ENCODE measurements at regions not wholly inside any gene's neighbourhood (a gene's known extent, or its start where the extent isn't known, plus 50 kb on each side); places are given as distances from the start of the nearest gene placed in this dataset.

DNA sequence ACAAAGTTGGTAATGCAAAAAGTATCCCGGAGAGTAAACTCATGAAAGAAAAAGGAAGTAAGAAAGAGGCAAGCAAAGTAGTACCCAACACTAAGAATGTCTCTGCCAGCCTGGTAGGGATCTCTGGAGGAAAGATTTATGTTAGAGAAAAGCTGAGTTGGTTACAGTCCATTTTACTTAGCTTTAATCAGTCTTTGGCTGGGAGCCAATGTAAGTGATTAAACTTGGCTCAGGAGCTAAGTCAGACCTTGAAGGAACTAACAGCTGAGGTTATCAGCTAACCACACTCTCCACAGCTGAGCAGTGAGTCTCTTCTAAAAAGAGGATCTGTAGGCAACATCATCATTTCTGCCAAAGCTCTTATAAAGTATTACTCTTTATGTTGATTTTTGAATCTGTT lies 148.0 kb downstream of the ANKRD7 start:
- TF ChIP-seq, protein P1, sequence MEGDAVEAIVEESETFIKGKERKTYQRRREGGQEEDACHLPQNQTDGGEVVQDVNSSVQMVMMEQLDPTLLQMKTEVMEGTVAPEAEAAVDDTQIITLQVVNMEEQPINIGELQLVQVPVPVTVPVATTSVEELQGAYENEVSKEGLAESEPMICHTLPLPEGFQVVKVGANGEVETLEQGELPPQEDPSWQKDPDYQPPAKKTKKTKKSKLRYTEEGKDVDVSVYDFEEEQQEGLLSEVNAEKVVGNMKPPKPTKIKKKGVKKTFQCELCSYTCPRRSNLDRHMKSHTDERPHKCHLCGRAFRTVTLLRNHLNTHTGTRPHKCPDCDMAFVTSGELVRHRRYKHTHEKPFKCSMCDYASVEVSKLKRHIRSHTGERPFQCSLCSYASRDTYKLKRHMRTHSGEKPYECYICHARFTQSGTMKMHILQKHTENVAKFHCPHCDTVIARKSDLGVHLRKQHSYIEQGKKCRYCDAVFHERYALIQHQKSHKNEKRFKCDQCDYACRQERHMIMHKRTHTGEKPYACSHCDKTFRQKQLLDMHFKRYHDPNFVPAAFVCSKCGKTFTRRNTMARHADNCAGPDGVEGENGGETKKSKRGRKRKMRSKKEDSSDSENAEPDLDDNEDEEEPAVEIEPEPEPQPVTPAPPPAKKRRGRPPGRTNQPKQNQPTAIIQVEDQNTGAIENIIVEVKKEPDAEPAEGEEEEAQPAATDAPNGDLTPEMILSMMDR (IDR thresholded peaks at IDR 0.05; ENCODE audit: partially characterized antibody, unreplicated experiment): no peak
- H3K27me3 Mint-ChIP-seq (ENCODE audit: unreplicated experiment): no peaks in the 10 kb centered on the region
- no peaks in the 10 kb centered on the region for H3K4me1 Mint-ChIP-seq (ENCODE audit: low read depth, unreplicated experiment)
- no peak for DNase-seq
- no peak overlapping the region for H3K4me3 Mint-ChIP-seq (ENCODE audit: unreplicated experiment)
- H3K9me3 Mint-ChIP-seq (ENCODE audit: unreplicated experiment): no peaks in the 10 kb centered on the region
- no peaks in the 10 kb centered on the region for H3K36me3 Mint-ChIP-seq (ENCODE audit: unreplicated experiment)
- H3K27ac Mint-ChIP-seq (ENCODE audit: unreplicated experiment): no peak overlapping the region

DNA sequence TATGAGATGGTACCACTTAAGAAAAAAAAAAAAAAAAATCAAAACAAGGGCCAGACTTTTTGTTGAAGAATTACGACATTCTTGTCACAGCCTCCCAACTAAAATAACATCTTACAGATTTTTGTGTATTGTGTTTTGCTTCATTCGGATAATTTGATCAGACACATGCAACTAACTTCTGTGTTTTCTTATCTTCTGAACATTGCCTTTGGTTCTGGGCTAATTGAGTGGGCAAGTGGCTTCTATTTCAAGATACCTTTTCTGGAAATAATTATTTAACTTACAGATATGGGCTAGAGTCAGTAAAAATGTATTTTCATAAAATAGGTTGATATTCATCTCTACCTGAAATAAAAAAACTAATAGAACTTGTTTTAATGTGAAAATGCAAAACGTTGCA lies 165.1 kb downstream of the ANKRD7 start:
- Mint-ChIP-seq H3K27me3 (ENCODE audit: unreplicated experiment) (no peaks in the 10 kb centered on the region), H3K27ac (ENCODE audit: unreplicated experiment) (no peak overlapping the region), H3K9me3 (ENCODE audit: unreplicated experiment) (peaks cover 1% of the 10 kb centered on the region), H3K36me3 (ENCODE audit: unreplicated experiment) (no peaks in the 10 kb centered on the region), H3K4me3 (ENCODE audit: unreplicated experiment) (no peak overlapping the region), H3K4me1 (ENCODE audit: low read depth, unreplicated experiment) (peaks cover 8% of the 10 kb centered on the region)
- TF ChIP-seq, protein P1 (IDR thresholded peaks at IDR 0.05; ENCODE audit: partially characterized antibody, unreplicated experiment): no peak
- no peak for DNase-seq

DNA sequence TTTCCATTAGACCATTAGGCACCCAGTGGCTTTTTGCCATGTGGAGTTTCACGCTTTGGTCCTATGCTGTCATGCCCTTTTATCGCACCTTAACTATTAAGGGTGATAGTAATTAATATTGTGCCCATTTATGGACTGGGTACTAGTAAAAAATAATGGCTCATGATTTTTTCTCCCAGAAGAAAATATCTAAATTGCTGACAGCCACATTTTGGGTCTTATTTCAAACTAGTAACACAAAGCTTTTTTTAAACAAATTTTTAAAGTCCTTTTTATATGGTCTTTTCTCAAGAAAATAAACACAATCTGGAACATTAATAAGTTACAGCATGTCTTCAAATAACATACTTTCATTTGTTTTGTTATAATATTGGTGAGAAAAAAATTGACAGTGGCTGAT lies 179.7 kb downstream of the ANKRD7 start:
- DNase-seq: no peak
- TF ChIP-seq, protein P1 (IDR thresholded peaks at IDR 0.05; ENCODE audit: partially characterized antibody, unreplicated experiment): no peak
- peaks cover 4% of the 10 kb centered on the region for H3K4me1 Mint-ChIP-seq (ENCODE audit: low read depth, unreplicated experiment)
- no peak overlapping the region for H3K27ac Mint-ChIP-seq (ENCODE audit: unreplicated experiment)
- H3K27me3 Mint-ChIP-seq (ENCODE audit: unreplicated experiment): no peaks in the 10 kb centered on the region
- no peak overlapping the region for H3K4me3 Mint-ChIP-seq (ENCODE audit: unreplicated experiment)
- H3K9me3 Mint-ChIP-seq (ENCODE audit: unreplicated experiment): no peaks in the 10 kb centered on the region
- no peaks in the 10 kb centered on the region for H3K36me3 Mint-ChIP-seq (ENCODE audit: unreplicated experiment)

DNA sequence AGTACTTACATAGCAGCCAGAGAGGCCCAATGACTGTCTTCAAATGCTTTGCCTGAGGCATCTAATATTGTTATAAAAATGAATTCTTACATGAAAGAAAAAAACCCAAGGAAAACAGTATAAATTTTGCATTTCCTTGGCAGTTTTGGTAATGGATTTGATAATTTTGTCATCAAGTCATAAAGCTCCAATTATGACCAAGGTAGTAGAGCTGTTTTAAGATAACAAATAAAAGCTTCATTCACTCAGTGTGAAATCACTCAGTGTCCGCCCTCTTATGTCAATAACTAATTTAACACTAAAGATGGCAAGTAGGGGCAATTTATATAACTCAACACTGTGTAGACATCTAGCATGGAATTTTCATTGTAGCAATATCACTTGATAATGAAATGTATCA lies 193.9 kb downstream of the ANKRD7 start:
- TF ChIP-seq, protein P1 (IDR thresholded peaks at IDR 0.05; ENCODE audit: partially characterized antibody, unreplicated experiment): no peak
- Mint-ChIP-seq H3K4me3 (ENCODE audit: unreplicated experiment) (no peak overlapping the region), H3K9me3 (ENCODE audit: unreplicated experiment) (no peaks in the 10 kb centered on the region), H3K27me3 (ENCODE audit: unreplicated experiment) (no peaks in the 10 kb centered on the region), H3K36me3 (ENCODE audit: unreplicated experiment) (no peaks in the 10 kb centered on the region), H3K4me1 (ENCODE audit: low read depth, unreplicated experiment) (no peaks in the 10 kb centered on the region), H3K27ac (ENCODE audit: unreplicated experiment) (no peak overlapping the region)
- no peak for DNase-seq

DNA sequence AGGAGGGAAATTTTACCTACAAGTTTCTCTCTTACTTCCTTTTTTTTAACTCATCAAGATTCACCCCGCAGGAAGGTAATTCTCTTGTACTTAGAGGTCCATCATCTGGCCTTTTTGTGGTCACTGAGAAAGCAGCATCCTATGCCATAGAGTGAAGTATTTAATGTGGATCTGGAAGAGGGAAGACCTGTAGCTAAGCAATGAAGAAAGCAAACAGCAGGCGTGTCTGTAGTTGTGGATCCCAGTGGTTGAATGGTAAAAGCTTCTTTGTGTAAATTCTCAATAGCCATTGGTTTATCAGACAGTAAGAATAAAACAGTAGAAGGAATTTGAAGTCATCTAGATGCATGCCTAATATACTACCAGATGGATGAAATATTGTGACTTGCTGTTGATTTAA lies 196.4 kb downstream of the ANKRD7 start:
- TF ChIP-seq, protein P1 (IDR thresholded peaks at IDR 0.05; ENCODE audit: partially characterized antibody, unreplicated experiment): no peak
- H3K4me3 Mint-ChIP-seq (ENCODE audit: unreplicated experiment): no peak overlapping the region
- H3K36me3 Mint-ChIP-seq (ENCODE audit: unreplicated experiment): no peaks in the 10 kb centered on the region
- H3K4me1 Mint-ChIP-seq (ENCODE audit: low read depth, unreplicated experiment): no peaks in the 10 kb centered on the region
- no peaks in the 10 kb centered on the region for H3K9me3 Mint-ChIP-seq (ENCODE audit: unreplicated experiment)
- DNase-seq: no peak
- H3K27ac Mint-ChIP-seq (ENCODE audit: unreplicated experiment): no peak overlapping the region
- H3K27me3 Mint-ChIP-seq (ENCODE audit: unreplicated experiment): no peaks in the 10 kb centered on the region

Data from glutamatergic neuron (in vitro differentiated cells).